CD4-positive, alpha-beta T cell treated with Interleukin-4 for 1 hour (primary cell): ENCODE measurements at regions not wholly inside any gene's neighbourhood (a gene's known extent, or its start where the extent isn't known, plus 50 kb on each side); places are given as distances from the start of the nearest gene placed in this dataset.

Source experiments
- DNase-seq, 2 donors: peaks; one replicate each; pipeline ENCODE4 v3.0.0-alpha.2; 2020 to 2022

- DNase-seq, result no peak
Observed at GRCh38 chr9:89985068-89985467, 380.3 kb downstream of the GADD45G start.

- DNase-seq, result no peak
Observed at GRCh38 chr9:89986190-89986589, 381.4 kb downstream of the GADD45G start.

GRCh38 chr9:89988458-89988857 lies 383.6 kb downstream of the GADD45G start:
- no peak for DNase-seq

- DNase-seq, result no peak
Observed at GRCh38 chr9:89991204-89991790, 386.5 kb downstream of the GADD45G start.

GRCh38 chr9:89992326-89993198 lies 387.8 kb downstream of the GADD45G start:
- no peak for DNase-seq

- DNase-seq, result peak in 1 of 2 donors; percentile 56
Observed at GRCh38 chr9:89993678-89994630, 389.1 kb downstream of the GADD45G start.

- DNase-seq, result no peak
Observed at GRCh38 chr9:89994988-89995613, 390.3 kb downstream of the GADD45G start.

GRCh38 chr9:89996116-89996515 lies 391.3 kb downstream of the GADD45G start:
- no peak for DNase-seq

- DNase-seq, result no peak
Observed at GRCh38 chr9:89996773-89997172, 392.0 kb downstream of the GADD45G start.

GRCh38 chr9:89998633-89999032 lies 393.8 kb downstream of the GADD45G start:
- DNase-seq, result no peak

- DNase-seq, result no peak
Observed at GRCh38 chr9:89999176-89999533, 394.3 kb downstream of the GADD45G start.

GRCh38 chr9:89999534-90000370 lies 394.9 kb downstream of the GADD45G start:
- peak; percentile 34 to 51 for DNase-seq

- no peak for DNase-seq
Observed at GRCh38 chr9:90000925-90001324, 396.1 kb downstream of the GADD45G start.

- DNase-seq, result no peak
Observed at GRCh38 chr9:90001747-90002146, 396.9 kb downstream of the GADD45G start.

GRCh38 chr9:90002397-90003271 lies 397.8 kb downstream of the GADD45G start:
- no peak for DNase-seq

GRCh38 chr9:90005388-90005787 lies 400.6 kb downstream of the GADD45G start:
- no peak for DNase-seq

GRCh38 chr9:90007516-90008440 lies 403.0 kb downstream of the GADD45G start:
- DNase-seq, result no peak

GRCh38 chr9:90009447-90009846 lies 404.6 kb downstream of the GADD45G start:
- peak in 1 of 2 donors; percentile 48 for DNase-seq

GRCh38 chr9:90010793-90011192 lies 406.0 kb downstream of the GADD45G start:
- no peak for DNase-seq

GRCh38 chr9:90012949-90013348 lies 408.1 kb downstream of the GADD45G start:
- DNase-seq, result no peak
